Suppressor macrophage (primary cell): ENCODE measurements at regions not wholly inside any gene's neighbourhood (a gene's known extent, or its start where the extent isn't known, plus 50 kb on each side); places are given as distances from the start of the nearest gene placed in this dataset.
"Not testable (repeated sequence)": the region's sequence is repeated elsewhere in the genome, so short reads cannot be mapped to it uniquely, and the experiment has no call there.

ENCODE experiments used
- DNase-seq, 4 experiments: peaks; one replicate each; pipeline ENCODE4 v3.0.0-alpha.2; 2020 to 2022

- no peak for DNase-seq
Measured at GRCh38 chr4:23070848-23071570, 378.3 kb downstream of the GBA3 start.

GRCh38 chr4:23068756-23069155 lies 376.0 kb downstream of the GBA3 start:
- DNase-seq = no peak

DNA sequence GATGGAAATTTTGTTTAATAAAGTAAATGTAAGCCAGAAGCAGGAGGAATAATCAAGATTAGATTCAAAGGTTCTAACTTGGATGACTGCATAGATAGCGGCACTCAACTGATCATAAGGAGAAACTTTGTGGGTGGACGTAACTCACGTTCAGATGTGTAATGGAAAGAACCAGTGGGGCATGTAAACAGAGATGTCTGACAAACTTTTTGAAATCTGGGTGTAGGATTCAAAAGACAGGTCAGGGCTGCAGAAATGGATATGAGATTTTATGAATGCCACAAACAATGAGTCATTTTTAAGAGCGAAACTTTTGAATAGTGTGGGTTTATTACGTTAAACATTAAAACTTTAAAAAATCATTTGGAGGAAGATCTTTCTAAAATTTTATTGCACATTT lies 375.6 kb downstream of the GBA3 start:
- DNase-seq = no peak

GRCh38 chr4:23062188-23062587 lies 369.5 kb downstream of the GBA3 start:
- no peak for DNase-seq

- no peak for DNase-seq
Measured at GRCh38 chr4:23061431-23061830, 368.7 kb downstream of the GBA3 start.

DNA sequence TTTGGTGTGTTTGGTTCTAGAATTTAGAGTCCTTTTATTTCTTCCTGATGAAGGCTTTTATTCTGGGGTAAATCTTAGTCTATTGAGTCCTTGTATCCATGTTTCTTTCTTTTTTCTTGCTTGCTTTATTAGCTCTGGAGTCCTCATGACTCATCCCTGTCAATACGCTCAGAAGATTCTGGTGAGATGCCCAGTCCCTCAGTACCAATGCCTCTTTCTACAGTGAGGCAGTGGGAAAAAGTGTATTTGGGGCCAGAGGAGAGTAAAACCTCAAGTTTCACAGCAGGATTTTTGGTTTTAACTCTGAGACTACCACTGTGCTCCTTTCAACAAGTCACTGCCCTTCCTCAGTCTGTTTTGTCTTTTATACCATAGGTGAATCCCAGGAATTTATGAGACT lies 368.0 kb downstream of the GBA3 start:
- DNase-seq = no peak

GRCh38 chr4:23058165-23058776 lies 365.5 kb downstream of the GBA3 start:
- DNase-seq = no peak

GRCh38 chr4:23041501-23041900 lies 348.8 kb downstream of the GBA3 start:
- no peak for DNase-seq

DNA sequence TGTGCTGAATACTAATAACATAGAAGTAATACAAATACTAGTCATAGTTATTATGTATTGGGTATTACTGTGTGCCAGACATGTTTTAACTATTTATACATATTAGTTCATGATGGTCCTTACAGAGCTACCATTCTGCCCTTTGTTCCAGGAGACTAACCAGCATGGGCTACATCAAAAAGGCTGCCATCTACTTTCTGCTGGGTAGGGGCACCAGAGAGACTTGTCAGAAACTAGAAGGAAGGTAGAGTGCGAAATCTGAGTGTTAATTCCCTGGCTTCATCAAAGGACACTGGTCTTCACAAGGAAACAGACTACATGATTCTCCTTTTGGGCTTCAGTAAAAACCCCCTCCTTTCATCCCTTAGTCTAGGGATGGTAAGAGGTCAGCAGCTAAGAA lies 347.8 kb downstream of the GBA3 start:
- no peak for DNase-seq

- DNase-seq = no peak
Measured at GRCh38 chr4:23039818-23040217, 347.1 kb downstream of the GBA3 start.

GRCh38 chr4:23038626-23039491 lies 346.1 kb downstream of the GBA3 start:
- no peak for DNase-seq

GRCh38 chr4:23036921-23037495 lies 344.3 kb downstream of the GBA3 start:
- DNase-seq = no peak

- no peak for DNase-seq
Measured at GRCh38 chr4:23036503-23036902, 343.8 kb downstream of the GBA3 start.

- DNase-seq = no peak
Measured at GRCh38 chr4:23035521-23036056, 342.9 kb downstream of the GBA3 start.

GRCh38 chr4:23034731-23035130 lies 342.0 kb downstream of the GBA3 start:
- no peak for DNase-seq

- DNase-seq = no peak
Measured at GRCh38 chr4:23033796-23034195, 341.1 kb downstream of the GBA3 start.

GRCh38 chr4:23028875-23029274 lies 336.1 kb downstream of the GBA3 start:
- DNase-seq = no peak

- no peak for DNase-seq
Measured at GRCh38 chr4:23023666-23024065, 330.9 kb downstream of the GBA3 start.

DNA sequence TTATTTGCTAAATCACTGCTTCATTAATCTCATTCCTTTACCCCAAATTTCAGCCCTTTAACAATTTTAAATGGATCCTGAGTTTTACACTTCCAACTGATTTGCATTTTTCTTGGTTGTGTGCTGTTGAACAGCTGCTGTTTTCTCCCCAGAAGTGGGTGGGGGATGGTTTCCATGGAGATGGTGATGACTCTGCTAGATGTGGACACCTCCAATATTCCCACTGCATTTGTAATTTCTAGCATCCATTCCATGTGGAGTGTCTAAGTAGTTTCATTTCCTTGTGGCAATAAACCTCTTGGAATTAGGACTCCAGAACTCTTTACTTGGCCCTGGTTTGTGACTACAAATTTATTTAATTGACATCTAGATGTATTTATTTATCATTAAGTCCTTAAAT lies 330.4 kb downstream of the GBA3 start:
- no peak for DNase-seq

DNA sequence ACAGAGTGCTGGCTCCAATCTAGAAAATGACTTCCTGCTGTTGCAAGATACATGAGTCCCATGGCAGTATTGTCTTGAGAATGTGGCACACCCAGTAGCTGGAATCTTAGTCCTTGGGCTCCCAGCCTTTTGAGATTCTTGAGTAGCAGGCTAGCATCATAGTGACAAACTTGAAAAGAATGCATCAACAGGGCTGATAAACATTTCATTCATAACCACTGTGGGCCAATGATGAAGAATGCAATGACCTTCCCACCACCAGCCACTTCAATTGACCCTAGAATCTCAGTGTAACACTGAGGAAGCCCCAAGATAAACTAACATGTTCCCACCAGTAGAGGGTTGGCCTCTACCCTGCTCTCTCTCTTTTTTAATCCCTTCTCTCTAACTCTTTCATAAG lies 329.3 kb downstream of the GBA3 start:
- DNase-seq = no peak

- no peak for DNase-seq
Measured at GRCh38 chr4:23021040-23021439, 328.3 kb downstream of the GBA3 start.

GRCh38 chr4:23020399-23020798 lies 327.7 kb downstream of the GBA3 start:
- not testable (repeated sequence) for DNase-seq

GRCh38 chr4:23016981-23017380 lies 324.2 kb downstream of the GBA3 start:
- DNase-seq = no peak
